GM21423 (cell line): ENCODE measurements at regions not wholly inside any gene's neighbourhood (a gene's known extent, or its start where the extent isn't known, plus 50 kb on each side); places are given as distances from the start of the nearest gene placed in this dataset.

Source experiments
- ATAC-seq: cut with Tn5 transposase; IDR thresholded peaks from one replicate; pipeline ENCODE4 v1.9.1; 2021; ENCODE audit warnings: mild to moderate bottlenecking, moderate library complexity; ENCODE audit not compliant: unreplicated experiment

- peak; percentile 38 for ATAC-seq
Observed at GRCh38 chr2:88832311-88832991, 141.0 kb downstream of the RPIA start.

GRCh38 chr2:88832992-88833389, 141.5 kb downstream of the RPIA start:
- no peak for ATAC-seq

GRCh38 chr2:88834376-88834775, 142.9 kb downstream of the RPIA start:
- ATAC-seq = no peak

GRCh38 chr2:88834866-88835265, 143.4 kb downstream of the RPIA start:
- no peak for ATAC-seq

- no peak for ATAC-seq
Observed at GRCh38 chr2:88835726-88836125, 144.3 kb downstream of the RPIA start.

GRCh38 chr2:88836351-88836750, 144.9 kb downstream of the RPIA start:
- no peak for ATAC-seq

GRCh38 chr2:88837511-88838160, 146.2 kb downstream of the RPIA start:
- ATAC-seq = no peak

- ATAC-seq = peak; percentile 83
Observed at GRCh38 chr2:88838165-88838635, 146.7 kb downstream of the RPIA start.

- no peak for ATAC-seq
Observed at GRCh38 chr2:88841224-88841929, 149.9 kb downstream of the RPIA start.

GRCh38 chr2:88842656-88843460, 151.4 kb downstream of the RPIA start:
- ATAC-seq = no peak

- ATAC-seq = no peak
Observed at GRCh38 chr2:88843651-88844050, 152.2 kb downstream of the RPIA start.

GRCh38 chr2:88844960-88845359, 153.5 kb downstream of the RPIA start:
- ATAC-seq = no peak

- ATAC-seq = peak; percentile 89
Observed at GRCh38 chr2:88845772-88846661, 154.5 kb downstream of the RPIA start.

- no peak for ATAC-seq
Observed at GRCh38 chr2:88852753-88853402, 161.4 kb downstream of the RPIA start.

- no peak for ATAC-seq
Observed at GRCh38 chr2:88853403-88853790, 161.9 kb downstream of the RPIA start.

- no peak for ATAC-seq
Observed at GRCh38 chr2:88854528-88854927, 163.1 kb downstream of the RPIA start.

GRCh38 chr2:88855620-88856408, 164.3 kb downstream of the RPIA start:
- peak; percentile 31 for ATAC-seq

- ATAC-seq = no peak
Observed at GRCh38 chr2:88856409-88857135, 165.1 kb downstream of the RPIA start.
